T-cell (primary cell): ENCODE measurements at regions not wholly inside any gene's neighbourhood (a gene's known extent, or its start where the extent isn't known, plus 50 kb on each side); places are given as distances from the start of the nearest gene placed in this dataset.

ENCODE experiments used
- ATAC-seq, 4 experiments: fragments of 200-7000 bp in 3 of 4; fragments of 150-1000 bp in 1 of 4; cut with Tn5 transposase; replicated peaks in 1 of 4; 1 replicate in 3 of 4; 2 replicates in 1 of 4; pipeline ENCODE4 v1.10.0; 2021; ENCODE audit warnings: moderate library complexity in 3 of 4, mild to moderate bottlenecking in 2 of 4, moderate number of reproducible peaks in 1 of 4
- CTCF ChIA-PET, 2 donors: fragments of 300-600 bp; sonication (Branson Sonifier 250); formaldehyde crosslinking; loops; one replicate each; lab custom pipeline; 2022; ENCODE audit warnings: antibody characterized with exemption in 2 of 2; lab: Charles Lee
- POLR2A ChIA-PET, 2 donors: fragments of 300-600 bp; sonication (Branson Sonifier 250); formaldehyde crosslinking; loops; one replicate each; lab custom pipeline; 2022; ENCODE audit warnings: antibody characterized with exemption in 2 of 2; lab: Charles Lee
- DNase-seq, 35 experiments: peaks; one replicate each; pipeline versions ENCODE4 v3.0.0 to v3.0.0-alpha.2; 2013 to 2023
- H3K27ac ChIP-seq: one replicate; pipeline ENCODE4 v1.5.1; 2013; ENCODE audit warnings: low read length
- H3K27me3 ChIP-seq, 2 experiments: replicated peaks in 1 of 2; 1 replicate in 1 of 2; 2 replicates in 1 of 2; pipeline versions ENCODE4 v1.6.1 to v1.7.0; 2013; ENCODE audit warnings: low read length in 1 of 2, mixed read lengths in 1 of 2; ENCODE audit not compliant: control insufficient read depth in 2 of 2, insufficient read depth in 2 of 2; ENCODE audit errors: extremely low read depth in 1 of 2
- H3K36me3 ChIP-seq, 2 donors: 1 replicate in 1 of 2; 2 replicates in 1 of 2; pipeline versions ENCODE4 v1.6.1 to v1.7.0; 2013; ENCODE audit warnings: low read length in 1 of 2; ENCODE audit not compliant: control insufficient read depth in 2 of 2, insufficient read depth in 1 of 2; ENCODE audit errors: extremely low read depth in 1 of 2
- H3K4me1 ChIP-seq, 2 experiments: 1 replicate in 1 of 2; 2 replicates in 1 of 2; pipeline versions ENCODE4 v1.6.1 to v1.7.0; 2013; ENCODE audit warnings: low read length in 2 of 2, mixed read lengths in 1 of 2; ENCODE audit not compliant: insufficient read depth in 2 of 2, control insufficient read depth in 1 of 2; ENCODE audit errors: extremely low read depth in 1 of 2
- H3K4me3 ChIP-seq, 2 donors: 1 replicate in 1 of 2; 2 replicates in 1 of 2; pipeline versions ENCODE4 v1.5.1 to v1.7.0; 2013; ENCODE audit warnings: mild to moderate bottlenecking in 2 of 2, low read length in 1 of 2, moderate library complexity in 1 of 2; ENCODE audit not compliant: control insufficient read depth in 1 of 2; ENCODE audit errors: extremely low read depth in 1 of 2
- H3K9me3 ChIP-seq: 2 replicates; pipeline ENCODE4 v1.7.0; 2013
- H3K27ac Mint-ChIP-seq, 2 donors: one replicate each; pipeline ENCODE4 v1.8.0; 2020 to 2021; ENCODE audit warnings: mild to moderate bottlenecking in 2 of 2, mixed read lengths in 2 of 2
- H3K27me3 Mint-ChIP-seq, 2 donors: one replicate each; pipeline ENCODE4 v1.8.0; 2021 to 2022; ENCODE audit warnings: mixed read lengths in 2 of 2
- H3K36me3 Mint-ChIP-seq: one replicate; pipeline ENCODE4 v1.8.0; 2021; ENCODE audit warnings: mixed read lengths
- H3K4me1 Mint-ChIP-seq, 3 donors: one replicate each; pipeline ENCODE4 v1.8.0; 2020 to 2022; ENCODE audit warnings: mixed read lengths in 3 of 3, mild to moderate bottlenecking in 1 of 3
- H3K4me3 Mint-ChIP-seq, 3 donors: one replicate each; pipeline ENCODE4 v1.8.0; 2020 to 2022; ENCODE audit warnings: mild to moderate bottlenecking in 3 of 3, mixed read lengths in 3 of 3, moderate library complexity in 3 of 3
- H3K9me3 Mint-ChIP-seq, 3 donors: one replicate each; pipeline ENCODE4 v1.8.0; 2020 to 2022; ENCODE audit warnings: mixed read lengths in 3 of 3
- WGBS: methylation state at CpG from one replicate; pipeline ENCODE4 v1.1.5; 2013; ENCODE audit warnings: missing lambda C conversion rate; ENCODE audit not compliant: insufficient coverage; 5-methylcytosine and 5-hydroxymethylcytosine counted together

GRCh38 chr21:27759820-27760219 lies 792.9 kb upstream of the ADAMTS5 start:
- Mint-ChIP-seq H3K27me3 (no peaks in the 10 kb centered on the region), H3K4me1 (no peaks in the 10 kb centered on the region), H3K9me3 (peaks cover 1 to 5% (median 3%) of the 10 kb centered on the region in 3 donors), H3K4me3 (no peak overlapping the region), H3K27ac (no peak overlapping the region), H3K36me3 (no peaks in the 10 kb centered on the region)
- CTCF ChIA-PET = no interaction called here
- H3K27ac ChIP-seq = no peak overlapping the region
- H3K4me1 ChIP-seq = no peaks in the 10 kb centered on the region
- DNase-seq = no peak
- H3K36me3 ChIP-seq = no peaks in the 10 kb centered on the region
- no peaks in the 10 kb centered on the region for H3K27me3 ChIP-seq
- POLR2A ChIA-PET = no interaction called here
- ATAC-seq = no peak
- H3K9me3 ChIP-seq = no peaks in the 10 kb centered on the region
- H3K4me3 ChIP-seq = no peak overlapping the region

- H3K27me3 ChIP-seq = no peaks in the 10 kb centered on the region
- H3K27me3 Mint-ChIP-seq = no peaks in the 10 kb centered on the region
- H3K27ac ChIP-seq = no peak overlapping the region
- no peaks in the 10 kb centered on the region for H3K36me3 Mint-ChIP-seq
- H3K4me3 ChIP-seq = no peak overlapping the region
- CTCF ChIA-PET = no interaction called here
- H3K4me1 Mint-ChIP-seq = no peaks in the 10 kb centered on the region
- no peaks in the 10 kb centered on the region for H3K36me3 ChIP-seq
- POLR2A ChIA-PET = no interaction called here
- no peak overlapping the region for H3K4me3 Mint-ChIP-seq
- no peaks in the 10 kb centered on the region for H3K4me1 ChIP-seq
- no peaks in the 10 kb centered on the region for H3K9me3 ChIP-seq
- peak in 1 of 35 experiments; percentile 0 for DNase-seq
- ATAC-seq = no peak
- H3K27ac Mint-ChIP-seq = no peak overlapping the region
- peaks cover 3 to 5% (median 5%) of the 10 kb centered on the region in 3 donors for H3K9me3 Mint-ChIP-seq
- WGBS = 93% methylated on average over 5 of the region's 11 CpGs
These were observed 792.3 kb upstream of the ADAMTS5 start for GRCh38 chr21:27759091-27759659.

GRCh38 chr21:27756191-27756590 lies 789.3 kb upstream of the ADAMTS5 start:
- Mint-ChIP-seq H3K4me1 (no peaks in the 10 kb centered on the region), H3K9me3 (peaks cover 0 to 9% (median 3%) of the 10 kb centered on the region in 3 donors), H3K27ac (no peak overlapping the region), H3K36me3 (no peaks in the 10 kb centered on the region), H3K4me3 (no peak overlapping the region), H3K27me3 (no peaks in the 10 kb centered on the region)
- no peaks in the 10 kb centered on the region for H3K36me3 ChIP-seq
- H3K27me3 ChIP-seq = no peaks in the 10 kb centered on the region
- H3K4me1 ChIP-seq = no peaks in the 10 kb centered on the region
- no peak overlapping the region for H3K4me3 ChIP-seq
- no peak overlapping the region for H3K27ac ChIP-seq
- DNase-seq (no peak), ATAC-seq (no peak)
- WGBS = no CpG with 5 or more reads among the region's 2 CpGs
- CTCF ChIA-PET = no interaction called here
- POLR2A ChIA-PET = no interaction called here
- no peaks in the 10 kb centered on the region for H3K9me3 ChIP-seq

- ChIA-PET POLR2A (interaction anchor here in 1 of 2 donors (0.6 kb wide), 1 partner anchor 593 kb away, joined by 5 read pairs; no protein-coding TSS in a partner anchor), CTCF (no interaction called here)
- peaks cover 2 to 12% (median 9%) of the 10 kb centered on the region in 3 donors for H3K9me3 Mint-ChIP-seq
- no peaks in the 10 kb centered on the region for H3K27me3 ChIP-seq
- no peaks in the 10 kb centered on the region for H3K36me3 ChIP-seq
- ATAC-seq (no peak), DNase-seq (no peak)
- H3K4me3 ChIP-seq = no peak overlapping the region
- no peak overlapping the region for H3K4me3 Mint-ChIP-seq
- WGBS = 74% methylated on average over 7 of the region's 7 CpGs
- no peaks in the 10 kb centered on the region for H3K36me3 Mint-ChIP-seq
- H3K27me3 Mint-ChIP-seq = no peaks in the 10 kb centered on the region
- H3K9me3 ChIP-seq = no peaks in the 10 kb centered on the region
- H3K4me1 Mint-ChIP-seq = no peaks in the 10 kb centered on the region
- no peak overlapping the region for H3K27ac Mint-ChIP-seq
- no peak overlapping the region for H3K27ac ChIP-seq
- H3K4me1 ChIP-seq = no peaks in the 10 kb centered on the region
These were observed 777.2 kb upstream of the ADAMTS5 start for GRCh38 chr21:27743971-27744564.

DNA sequence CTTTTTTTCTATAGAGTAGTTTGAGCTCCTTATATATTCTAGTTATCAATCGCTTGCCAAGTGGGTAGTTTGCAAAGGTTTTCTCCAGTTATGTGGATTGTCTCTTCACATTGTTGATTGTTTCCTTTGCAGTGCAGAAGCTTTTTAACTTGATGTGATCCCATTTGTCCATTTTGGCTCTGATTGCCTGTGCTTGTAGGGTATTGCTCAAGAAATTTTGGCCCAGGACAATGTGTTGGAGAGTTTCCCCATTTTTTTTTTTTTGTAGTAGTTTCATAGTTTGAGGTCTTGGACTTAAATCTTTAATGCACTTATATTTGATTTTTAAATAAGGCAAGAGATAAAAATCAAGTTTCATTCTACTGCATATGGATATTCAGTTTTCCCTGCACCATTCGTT lies 774.8 kb upstream of the ADAMTS5 start:
- Mint-ChIP-seq H3K4me1 (no peaks in the 10 kb centered on the region), H3K36me3 (no peaks in the 10 kb centered on the region), H3K27ac (no peak overlapping the region), H3K9me3 (peaks cover 2 to 16% (median 9%) of the 10 kb centered on the region in 3 donors), H3K27me3 (no peaks in the 10 kb centered on the region), H3K4me3 (no peak overlapping the region)
- no peaks in the 10 kb centered on the region for H3K27me3 ChIP-seq
- no CpG with 5 or more reads among the region's 2 CpGs for WGBS
- no peaks in the 10 kb centered on the region for H3K4me1 ChIP-seq
- ChIA-PET CTCF (no interaction called here), POLR2A (no interaction called here)
- H3K27ac ChIP-seq = no peak overlapping the region
- DNase-seq = no peak
- H3K9me3 ChIP-seq = no peaks in the 10 kb centered on the region
- H3K36me3 ChIP-seq = no peaks in the 10 kb centered on the region
- no peak for ATAC-seq
- no peak overlapping the region for H3K4me3 ChIP-seq

DNA sequence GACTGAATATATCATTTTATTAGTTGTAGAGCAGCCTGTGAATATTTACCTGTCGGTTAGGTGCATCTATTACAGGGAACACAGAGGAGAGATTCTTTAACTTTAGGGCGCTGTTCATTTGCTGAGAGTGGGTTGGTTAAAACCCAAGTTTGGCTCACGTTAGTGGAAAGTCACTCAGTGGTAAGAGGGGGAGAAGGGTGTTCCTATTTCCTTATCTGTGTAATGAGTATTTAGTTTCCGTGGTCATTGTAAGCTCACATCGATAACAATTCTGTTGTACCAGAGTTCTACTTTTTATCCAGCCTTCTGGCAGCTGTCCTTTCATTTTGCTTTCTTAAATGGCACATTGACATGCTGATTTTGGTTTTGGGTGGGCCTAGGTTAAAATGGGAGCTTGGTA lies 773.2 kb upstream of the ADAMTS5 start:
- no peaks in the 10 kb centered on the region for H3K27me3 Mint-ChIP-seq
- ChIA-PET CTCF (interaction anchor here in 1 of 2 donors (0.6 kb wide), 1 partner anchor 22 kb away, joined by 6 read pairs; no protein-coding TSS in a partner anchor), POLR2A (interaction anchor here in 1 of 2 donors (0.7 kb wide), 2 partner anchors 25 to 33 kb away, joined by 3 to 7 read pairs; no protein-coding TSS in a partner anchor)
- H3K36me3 Mint-ChIP-seq = no peaks in the 10 kb centered on the region
- H3K27me3 ChIP-seq = no peaks in the 10 kb centered on the region
- H3K4me3 ChIP-seq = no peak overlapping the region
- H3K4me3 Mint-ChIP-seq = no peak overlapping the region
- no peaks in the 10 kb centered on the region for H3K4me1 Mint-ChIP-seq
- DNase-seq = no peak
- peaks cover 2% of the 10 kb centered on the region for H3K9me3 ChIP-seq
- peaks cover 5 to 16% (median 9%) of the 10 kb centered on the region in 3 donors for H3K9me3 Mint-ChIP-seq
- no peak overlapping the region for H3K27ac ChIP-seq
- no peaks in the 10 kb centered on the region for H3K4me1 ChIP-seq
- H3K36me3 ChIP-seq = no peaks in the 10 kb centered on the region
- 100% methylated on average over 1 of the region's 5 CpGs for WGBS
- no peak for ATAC-seq
- no peak overlapping the region for H3K27ac Mint-ChIP-seq
